Body of pancreas (tissue), 4 donors: ENCODE measurements at regions not wholly inside any gene's neighbourhood (a gene's known extent, or its start where the extent isn't known, plus 50 kb on each side); places are given as distances from the start of the nearest gene placed in this dataset.

Source experiments
- ATAC-seq: fragments of 150-250 bp; one replicate; pipeline ENCODE4 v1.9.1; 2016
- DNase-seq, 4 donors: peaks; one replicate each; pipeline ENCODE4 v3.0.0-alpha.2; 2019
- H3K27ac ChIP-seq, 4 donors: fragments of 200-600 bp; sonication (generic); 1 replicate in 3 of 4; 2 replicates in 1 of 4; pipeline versions ENCODE4 v1.5.1 to v1.6.1; 2016 to 2019; ENCODE audit warnings: mild to moderate bottlenecking in 1 of 4, mixed read lengths in 1 of 4, moderate library complexity in 1 of 4
- H3K27me3 ChIP-seq, 2 donors: fragments of 200-600 bp; sonication (generic); one replicate each; pipeline ENCODE4 v1.6.0; 2016; ENCODE audit warnings: mild to moderate bottlenecking in 1 of 2
- H3K36me3 ChIP-seq, 2 donors: fragments of 200-600 bp; sonication (generic); replicated peaks in 1 of 2; 2 replicates each; pipeline ENCODE4 v1.5.1; 2016; ENCODE audit warnings: low read depth in 2 of 2; ENCODE audit not compliant: insufficient read depth in 1 of 2
- H3K4me1 ChIP-seq: fragments of 200-600 bp; sonication (generic); one replicate; pipeline ENCODE4 v1.6.0; 2016
- H3K4me3 ChIP-seq, 2 donors: fragments of 200-600 bp; sonication (generic); 1 replicate in 1 of 2; 2 replicates in 1 of 2; pipeline ENCODE4 v1.5.1; 2016 to 2019
- H3K9me3 ChIP-seq, 3 donors: fragments of 200-600 bp; sonication (generic); 1 replicate in 2 of 3; 2 replicates in 1 of 3; pipeline ENCODE4 v1.5.1; 2016
- CTCF ChIP-seq, 7 experiments: fragments of 450-650 bp in 4 of 7; fragments of 200-600 bp in 3 of 7; sonication (generic) in 3 of 7; IDR thresholded peaks; one replicate each; pipeline ENCODE4 v1.5.1; 2016 to 2019; ENCODE audit warnings: antibody characterized with exemption in 7 of 7
- POLR2A ChIP-seq, 3 donors: fragments of 450-650 bp; IDR thresholded peaks; one replicate each; pipeline ENCODE4 v1.6.1; 2016; ENCODE audit warnings: antibody characterized with exemption in 3 of 3, mild to moderate bottlenecking in 2 of 3
- WGBS, 2 donors: methylation state at CpG; one replicate each; pipeline ENCODE4 v1.1.5; 2017; 5-methylcytosine and 5-hydroxymethylcytosine counted together
- intact Hi-C: fragments of 100-400 bp; cut with DNase I; formaldehyde crosslinking; loops from one replicate; pipeline ENCODE4 v1.15.1; 2023

- intact Hi-C loops = no loop called here
- TF ChIP-seq CTCF (IDR thresholded peaks at IDR 0.05) = no peak
- no peak for TF ChIP-seq POLR2A (IDR thresholded peaks at IDR 0.05)
- WGBS, 2 donors = 33 to 44% methylated on average over 2 of the region's 2 CpGs
Observed at GRCh38 chr3:148332509-148332908, 365.2 kb upstream of the AGTR1 start.

GRCh38 chr3:148333091-148333490 is 364.6 kb upstream of the AGTR1 start:
- TF ChIP-seq POLR2A (IDR thresholded peaks at IDR 0.05) (no peak), CTCF (IDR thresholded peaks at IDR 0.05) (no peak)
- Histone ChIP-seq H3K27ac (no peak overlapping the region), H3K9me3 (no peaks in the 10 kb centered on the region), H3K36me3 (no peaks in the 10 kb centered on the region), H3K4me3 (no peak overlapping the region), H3K27me3 (no peaks in the 10 kb centered on the region), H3K4me1 (peaks cover 15% of the 10 kb centered on the region)
- ATAC-seq = peak; percentile 84
- whole genome bisulfite sequencing, 2 donors = 7 to 12% methylated on average over 3 of the region's 3 CpGs
- intact Hi-C loops = no loop called here
- DNase-seq = peak; percentile 15 to 52 (median 31)

More at GRCh38 chr3:148332509-148332908, 365.2 kb upstream of the AGTR1 start:
- H3K27ac ChIP-seq = no peak overlapping the region
- H3K36me3 ChIP-seq = no peaks in the 10 kb centered on the region
- H3K4me1 ChIP-seq = peaks cover 15% of the 10 kb centered on the region
- H3K4me3 ChIP-seq = no peak overlapping the region
- no peaks in the 10 kb centered on the region for H3K27me3 ChIP-seq
- ATAC-seq (peak; percentile 21), DNase-seq (no peak)
- no peaks in the 10 kb centered on the region for H3K9me3 ChIP-seq

GRCh38 chr3:148335612-148336011 is 362.1 kb upstream of the AGTR1 start:
- H3K27me3 ChIP-seq = no peaks in the 10 kb centered on the region
- H3K27ac ChIP-seq = no peak overlapping the region
- H3K4me3 ChIP-seq = no peak overlapping the region
- H3K36me3 ChIP-seq = no peaks in the 10 kb centered on the region
- WGBS, 2 donors = 86 to 87% methylated on average over 2 of the region's 2 CpGs
- H3K4me1 ChIP-seq = peaks cover 15% of the 10 kb centered on the region
- DNase-seq = no peak
- intact Hi-C loops = no loop called here
- TF ChIP-seq CTCF (IDR thresholded peaks at IDR 0.05) (no peak), POLR2A (IDR thresholded peaks at IDR 0.05) (no peak)
- ATAC-seq = no peak
- H3K9me3 ChIP-seq = no peaks in the 10 kb centered on the region

- no peak for ATAC-seq
- 90 to 92% methylated on average over 1 of the region's 1 CpG for WGBS, 2 donors
Observed at GRCh38 chr3:148343416-148343815, 354.3 kb upstream of the AGTR1 start.

More at GRCh38 chr3:148343416-148343815, 354.3 kb upstream of the AGTR1 start:
- Histone ChIP-seq H3K4me1 (no peaks in the 10 kb centered on the region), H3K27me3 (no peaks in the 10 kb centered on the region), H3K4me3 (no peak overlapping the region), H3K9me3 (no peaks in the 10 kb centered on the region), H3K27ac (no peak overlapping the region), H3K36me3 (no peaks in the 10 kb centered on the region)
- intact Hi-C loops = no loop called here
- no peak for TF ChIP-seq CTCF (IDR thresholded peaks at IDR 0.05)
- TF ChIP-seq POLR2A (IDR thresholded peaks at IDR 0.05) = no peak
- DNase-seq = no peak
